ENCODE measurements at regions not wholly inside any gene's neighbourhood (a gene's known extent, or its start where the extent isn't known, plus 50 kb on each side); places are given as distances from the start of the nearest gene placed in this dataset.

- TF ChIP-seq EZH2phosphoT487 (IDR thresholded peaks at IDR 0.05; ENCODE audit: borderline replicate concordance, low read length), result no peak
- TF ChIP-seq EZH2 (IDR thresholded peaks at IDR 0.05; ENCODE audit: low read length, unreplicated experiment), result no peak
- no peak for TF ChIP-seq CTCF (conservative IDR thresholded peaks at IDR 0.05; ENCODE audit: low read depth, low read length)
- no peaks in the 10 kb centered on the region for H3K9me2 ChIP-seq (replicated peaks; ENCODE audit: low read length)
- H3F3A ChIP-seq (ENCODE audit: low read length, unreplicated experiment), result no peaks in the 10 kb centered on the region
- ChIA-PET POLR2A (ENCODE audit: unreplicated experiment) (no interaction called here), CTCF (no interaction called here)
- H3K9me3 ChIP-seq (ENCODE audit: low read length), result no peaks in the 10 kb centered on the region
- ATAC-seq (no peak), DNase-seq (no peak)
- no peaks in the 10 kb centered on the region for H3K36me3 ChIP-seq (ENCODE audit: low read depth, low read length)
- no TSS peak for BruUV-seq (replicated peaks)
- H3K79me2 ChIP-seq (ENCODE audit: low read length), result no peaks in the 10 kb centered on the region
- intact Hi-C loops (cut with micrococcal nuclease), result no loop called here
- no peaks in the 10 kb centered on the region for H3K4me1 ChIP-seq (ENCODE audit: insufficient read depth, low read length)
- H3K4me2 ChIP-seq (ENCODE audit: low read length), result no peak overlapping the region
- H3K27me3 ChIP-seq (ENCODE audit: low read length), result no peaks in the 10 kb centered on the region
- no peaks in the 10 kb centered on the region for H4K20me1 ChIP-seq (ENCODE audit: low read length)
- no peak overlapping the region for H3K9ac ChIP-seq (ENCODE audit: low read length)
- H3K27ac ChIP-seq (ENCODE audit: low read length), result no peak overlapping the region
- no peak overlapping the region for H3K4me3 ChIP-seq (ENCODE audit: low read length)
- H2AFZ ChIP-seq (ENCODE audit: low read length), result no peak overlapping the region
Measured at GRCh38 chr9:107603281-107603680, 113.7 kb upstream of the KLF4 start.

GRCh38 chr9:107600060-107600573 is 110.5 kb upstream of the KLF4 start:
- ATAC-seq (no peak), DNase-seq (no peak)
- POLR2A ChIA-PET (ENCODE audit: unreplicated experiment), result no interaction called here
- Histone ChIP-seq H4K20me1 (ENCODE audit: low read length) (no peaks in the 10 kb centered on the region), H3K79me2 (ENCODE audit: low read length) (no peaks in the 10 kb centered on the region), H3K27ac (ENCODE audit: low read length) (no peak overlapping the region), H3K27me3 (ENCODE audit: low read length) (no peaks in the 10 kb centered on the region), H3K4me2 (ENCODE audit: low read length) (no peak overlapping the region), H3K36me3 (ENCODE audit: low read depth, low read length) (no peaks in the 10 kb centered on the region), H3K9me3 (ENCODE audit: low read length) (no peaks in the 10 kb centered on the region), H3K4me1 (ENCODE audit: insufficient read depth, low read length) (no peaks in the 10 kb centered on the region), H2AFZ (ENCODE audit: low read length) (no peak overlapping the region), H3F3A (ENCODE audit: low read length, unreplicated experiment) (no peaks in the 10 kb centered on the region), H3K4me3 (ENCODE audit: low read length) (no peak overlapping the region), H3K9ac (ENCODE audit: low read length) (no peak overlapping the region), H3K9me2 (replicated peaks; ENCODE audit: low read length) (no peaks in the 10 kb centered on the region)
- TF ChIP-seq EZH2phosphoT487 (IDR thresholded peaks at IDR 0.05; ENCODE audit: borderline replicate concordance, low read length) (no peak), CTCF (conservative IDR thresholded peaks at IDR 0.05; ENCODE audit: low read depth, low read length) (no peak), EZH2 (IDR thresholded peaks at IDR 0.05; ENCODE audit: low read length, unreplicated experiment) (no peak)
- BruUV-seq (replicated peaks), result no TSS peak
- CTCF ChIA-PET, result no interaction called here
- intact Hi-C loops (cut with micrococcal nuclease), result no loop called here

DNA sequence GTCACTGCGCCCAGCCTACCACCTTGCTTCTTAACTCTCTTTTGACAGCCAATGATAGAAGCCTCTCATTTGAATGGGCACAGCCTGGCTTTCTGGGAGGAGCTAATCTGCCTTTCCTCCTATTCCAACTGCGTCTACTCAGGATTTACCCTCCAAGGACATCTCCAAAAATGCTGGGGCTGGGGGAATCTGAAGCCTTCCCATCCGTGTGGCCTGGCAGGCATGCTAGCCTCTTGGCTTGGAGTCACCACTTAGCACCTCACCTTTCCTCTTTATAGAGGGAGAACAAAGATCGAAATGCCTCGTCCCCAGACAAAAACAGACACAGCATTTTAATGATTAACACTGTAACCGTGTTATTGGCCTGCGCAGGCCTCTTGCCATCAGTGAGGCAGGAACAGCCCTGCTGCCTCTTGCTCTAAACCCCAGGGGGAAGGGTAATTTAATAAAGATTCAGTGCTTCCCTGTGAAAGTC is 108.2 kb upstream of the KLF4 start:
- ATAC-seq, result no peak
- no peaks in the 10 kb centered on the region for H3F3A ChIP-seq (ENCODE audit: low read length, unreplicated experiment)
- no peak for DNase-seq
- H3K9me2 ChIP-seq (replicated peaks; ENCODE audit: low read length), result no peaks in the 10 kb centered on the region
- H3K79me2 ChIP-seq (ENCODE audit: low read length), result no peaks in the 10 kb centered on the region
- H3K4me2 ChIP-seq (ENCODE audit: low read length), result no peak overlapping the region
- H3K27me3 ChIP-seq (ENCODE audit: low read length), result no peaks in the 10 kb centered on the region
- no peak for TF ChIP-seq EZH2 (IDR thresholded peaks at IDR 0.05; ENCODE audit: low read length, unreplicated experiment)
- TF ChIP-seq CTCF (conservative IDR thresholded peaks at IDR 0.05; ENCODE audit: low read depth, low read length), result no peak
- no peak for TF ChIP-seq EZH2phosphoT487 (IDR thresholded peaks at IDR 0.05; ENCODE audit: borderline replicate concordance, low read length)
- no peaks in the 10 kb centered on the region for H4K20me1 ChIP-seq (ENCODE audit: low read length)
- ChIA-PET CTCF (no interaction called here), POLR2A (ENCODE audit: unreplicated experiment) (no interaction called here)
- H3K9me3 ChIP-seq (ENCODE audit: low read length), result no peaks in the 10 kb centered on the region
- intact Hi-C loops (cut with micrococcal nuclease), result no loop called here
- no peak overlapping the region for H3K27ac ChIP-seq (ENCODE audit: low read length)
- H3K36me3 ChIP-seq (ENCODE audit: low read depth, low read length), result no peaks in the 10 kb centered on the region
- no peak overlapping the region for H2AFZ ChIP-seq (ENCODE audit: low read length)
- no peak overlapping the region for H3K4me3 ChIP-seq (ENCODE audit: low read length)
- H3K4me1 ChIP-seq (ENCODE audit: insufficient read depth, low read length), result no peaks in the 10 kb centered on the region
- no peak overlapping the region for H3K9ac ChIP-seq (ENCODE audit: low read length)
- no TSS peak for BruUV-seq (replicated peaks)
